ENCODE measurements at regions not wholly inside any gene's neighbourhood (a gene's known extent, or its start where the extent isn't known, plus 50 kb on each side); places are given as distances from the start of the nearest gene placed in this dataset.

GRCh38 chr10:57015595-57016318 lies 654.7 kb upstream of the ZWINT start:
- H3K36me3 ChIP-seq (ENCODE audit: control insufficient read depth, insufficient read depth, low read length): no peaks in the 10 kb centered on the region
- H3K9me3 ChIP-seq (ENCODE audit: control insufficient read depth, low read length): no peaks in the 10 kb centered on the region
- H3K4me1 ChIP-seq: no peaks in the 10 kb centered on the region
- H3K79me2 ChIP-seq: no peaks in the 10 kb centered on the region
- no peak for TF ChIP-seq CTCF (IDR thresholded peaks at IDR 0.05)
- H3K4me3 ChIP-seq (ENCODE audit: low read depth, low read length): no peak overlapping the region
- no peak overlapping the region for H2AFZ ChIP-seq
- H3K9ac ChIP-seq: no peak overlapping the region
- H3K27me3 ChIP-seq (ENCODE audit: control insufficient read depth, insufficient read depth, low read length): no peaks in the 10 kb centered on the region
- H3K27ac ChIP-seq: no peak overlapping the region
- H3K4me2 ChIP-seq (ENCODE audit: low read length): no peak overlapping the region

GRCh38 chr10:57015187-57015586 lies 654.1 kb upstream of the ZWINT start:
- Histone ChIP-seq H3K27ac (no peak overlapping the region), H3K4me1 (no peaks in the 10 kb centered on the region), H3K9ac (no peak overlapping the region), H3K79me2 (no peaks in the 10 kb centered on the region), H3K4me2 (ENCODE audit: low read length) (no peak overlapping the region), H2AFZ (no peak overlapping the region), H3K4me3 (ENCODE audit: low read depth, low read length) (no peak overlapping the region), H3K36me3 (ENCODE audit: control insufficient read depth, insufficient read depth, low read length) (no peaks in the 10 kb centered on the region), H3K9me3 (ENCODE audit: control insufficient read depth, low read length) (no peaks in the 10 kb centered on the region), H3K27me3 (ENCODE audit: control insufficient read depth, insufficient read depth, low read length) (no peaks in the 10 kb centered on the region)
- TF ChIP-seq CTCF (IDR thresholded peaks at IDR 0.05): no peak

- Histone ChIP-seq H3K4me1 (no peaks in the 10 kb centered on the region), H2AFZ (no peak overlapping the region), H3K9me3 (ENCODE audit: control insufficient read depth, low read length) (no peaks in the 10 kb centered on the region), H3K36me3 (ENCODE audit: control insufficient read depth, insufficient read depth, low read length) (no peaks in the 10 kb centered on the region), H3K9ac (no peak overlapping the region), H3K4me2 (ENCODE audit: low read length) (no peak overlapping the region), H3K27ac (no peak overlapping the region), H3K27me3 (ENCODE audit: control insufficient read depth, insufficient read depth, low read length) (no peaks in the 10 kb centered on the region), H3K79me2 (no peaks in the 10 kb centered on the region), H3K4me3 (ENCODE audit: low read depth, low read length) (no peak overlapping the region)
- no peak for TF ChIP-seq CTCF (IDR thresholded peaks at IDR 0.05)
Observed at GRCh38 chr10:57014758-57015157, 653.7 kb upstream of the ZWINT start.

- Histone ChIP-seq H3K27ac (no peak overlapping the region), H3K4me2 (ENCODE audit: low read length) (no peak overlapping the region), H3K9ac (no peak overlapping the region), H3K27me3 (ENCODE audit: control insufficient read depth, insufficient read depth, low read length) (no peaks in the 10 kb centered on the region), H3K36me3 (ENCODE audit: control insufficient read depth, insufficient read depth, low read length) (no peaks in the 10 kb centered on the region), H3K4me1 (no peaks in the 10 kb centered on the region), H3K4me3 (ENCODE audit: low read depth, low read length) (no peak overlapping the region), H3K9me3 (ENCODE audit: control insufficient read depth, low read length) (no peaks in the 10 kb centered on the region), H3K79me2 (no peaks in the 10 kb centered on the region), H2AFZ (no peak overlapping the region)
- no peak for TF ChIP-seq CTCF (IDR thresholded peaks at IDR 0.05)
Observed at GRCh38 chr10:57008189-57008588, 647.1 kb upstream of the ZWINT start.

GRCh38 chr10:56991591-56992069 lies 630.6 kb upstream of the ZWINT start:
- Histone ChIP-seq H3K27ac (no peak overlapping the region), H3K9ac (no peak overlapping the region), H3K4me1 (no peaks in the 10 kb centered on the region), H3K36me3 (ENCODE audit: control insufficient read depth, insufficient read depth, low read length) (no peaks in the 10 kb centered on the region), H3K27me3 (ENCODE audit: control insufficient read depth, insufficient read depth, low read length) (no peaks in the 10 kb centered on the region), H3K79me2 (no peaks in the 10 kb centered on the region), H3K9me3 (ENCODE audit: control insufficient read depth, low read length) (no peaks in the 10 kb centered on the region), H3K4me2 (ENCODE audit: low read length) (no peak overlapping the region), H2AFZ (no peak overlapping the region), H3K4me3 (ENCODE audit: low read depth, low read length) (no peak overlapping the region)
- TF ChIP-seq CTCF (IDR thresholded peaks at IDR 0.05): no peak

Measured in parathyroid adenoma (tissue), 2 donors.